CD14-positive monocyte (primary cell): ENCODE measurements at regions not wholly inside any gene's neighbourhood (a gene's known extent, or its start where the extent isn't known, plus 50 kb on each side); places are given as distances from the start of the nearest gene placed in this dataset.
A peak's percentile ranks its signal among the peaks of the same experiment; 100 is the strongest.

Experiments
- DNase-seq, 3 donors: peaks; one replicate each; pipeline ENCODE4 v3.0.0-alpha.2; 2011 to 2022
- H2AFZ ChIP-seq: 2 replicates; pipeline ENCODE4 v1.6.0; 2012; ENCODE audit warnings: mild to moderate bottlenecking, low read depth, low read length, inconsistent platforms; ENCODE audit not compliant: insufficient read depth, poor library complexity, severe bottlenecking
- H3K27ac ChIP-seq, 2 donors: 1 replicate in 1 of 2; 2 replicates in 1 of 2; pipeline ENCODE4 v1.5.1; 2012 to 2013; ENCODE audit warnings: low read length in 2 of 2, control low read depth in 1 of 2, inconsistent platforms in 1 of 2, low read depth in 1 of 2, mild to moderate bottlenecking in 1 of 2
- H3K27me3 ChIP-seq, 2 donors: one replicate each; pipeline versions ENCODE4 v1.6.0 to v1.6.1; 2011 to 2013; ENCODE audit warnings: low read length in 2 of 2; ENCODE audit not compliant: control insufficient read depth in 2 of 2, insufficient read depth in 2 of 2
- H3K36me3 ChIP-seq, 2 donors: replicated peaks in 1 of 2; 1 replicate in 1 of 2; 2 replicates in 1 of 2; pipeline versions ENCODE4 v1.5.1 to v1.6.1; 2012 to 2013; ENCODE audit warnings: low read length in 2 of 2, control low read depth in 1 of 2, inconsistent platforms in 1 of 2, mild to moderate bottlenecking in 1 of 2; ENCODE audit not compliant: insufficient read depth in 2 of 2, control insufficient read depth in 1 of 2
- H3K4me1 ChIP-seq, 2 donors: 1 replicate in 1 of 2; 2 replicates in 1 of 2; pipeline versions ENCODE4 v1.5.1 to v1.6.1; 2012 to 2013; ENCODE audit warnings: low read length in 2 of 2, control low read depth in 1 of 2, inconsistent platforms in 1 of 2, mild to moderate bottlenecking in 1 of 2, moderate library complexity in 1 of 2; ENCODE audit not compliant: insufficient read depth in 2 of 2, control insufficient read depth in 1 of 2
- H3K4me2 ChIP-seq: replicated peaks from 2 replicates; pipeline ENCODE3; 2012; ENCODE audit warnings: low read length, moderate library complexity, mild to moderate bottlenecking; ENCODE audit not compliant: poor library complexity, severe bottlenecking; ENCODE audit errors: extremely low read depth
- H3K4me3 ChIP-seq, 3 experiments: fragments of 200-600 bp in 1 of 3; sonication (generic) in 1 of 3; replicated peaks in 1 of 3; 1 replicate in 2 of 3; 2 replicates in 1 of 3; pipeline ENCODE4 v1.5.1; 2011 to 2013; ENCODE audit warnings: low read length in 3 of 3, mild to moderate bottlenecking in 3 of 3, control low read depth in 2 of 3, low read depth in 2 of 3, inconsistent platforms in 1 of 3, moderate library complexity in 1 of 3
- H3K79me2 ChIP-seq: 2 replicates; pipeline ENCODE4 v1.6.0; 2012; ENCODE audit warnings: mild to moderate bottlenecking, control low read depth, inconsistent platforms, low read length, moderate library complexity; ENCODE audit not compliant: insufficient read depth
- H3K9ac ChIP-seq: 2 replicates; pipeline ENCODE4 v1.6.0; 2017; ENCODE audit warnings: low read length, mild to moderate bottlenecking; ENCODE audit not compliant: insufficient read depth, poor library complexity, severe bottlenecking
- H3K9me3 ChIP-seq, 2 donors: replicated peaks in 1 of 2; 1 replicate in 1 of 2; 2 replicates in 1 of 2; pipeline versions ENCODE4 v1.5.1 to v1.6.1; 2012 to 2013; ENCODE audit warnings: low read length in 2 of 2, control low read depth in 1 of 2; ENCODE audit not compliant: control insufficient read depth in 1 of 2, insufficient read depth in 1 of 2
- H4K20me1 ChIP-seq: 2 replicates; pipeline ENCODE4 v1.6.0; 2012; ENCODE audit warnings: mild to moderate bottlenecking, low read length, control low read depth, moderate library complexity; ENCODE audit not compliant: insufficient read depth
- H3K27ac Mint-ChIP-seq, 7 donors: one replicate each; pipeline ENCODE4 v1.8.0; 2020; ENCODE audit warnings: mild to moderate bottlenecking in 7 of 7, mixed read lengths in 7 of 7, moderate library complexity in 6 of 7, inconsistent platforms in 2 of 7
- H3K27me3 Mint-ChIP-seq, 3 donors: one replicate each; pipeline ENCODE4 v1.8.0; 2021 to 2022; ENCODE audit warnings: low read depth in 3 of 3, mild to moderate bottlenecking in 3 of 3, mixed read lengths in 3 of 3, moderate library complexity in 3 of 3, inconsistent platforms in 1 of 3
- H3K36me3 Mint-ChIP-seq, 2 donors: one replicate each; pipeline ENCODE4 v1.8.0; 2020; ENCODE audit warnings: mixed read lengths in 2 of 2, inconsistent platforms in 1 of 2, mild to moderate bottlenecking in 1 of 2
- H3K4me1 Mint-ChIP-seq: one replicate; pipeline ENCODE4 v1.8.0; 2020; ENCODE audit warnings: mild to moderate bottlenecking, mixed read lengths
- H3K4me3 Mint-ChIP-seq, 2 donors: one replicate each; pipeline ENCODE4 v1.8.0; 2020; ENCODE audit warnings: mild to moderate bottlenecking in 2 of 2, mixed read lengths in 2 of 2, moderate library complexity in 1 of 2
- H3K9me3 Mint-ChIP-seq, 7 donors: one replicate each; pipeline ENCODE4 v1.8.0; 2020 to 2022; ENCODE audit warnings: mixed read lengths in 7 of 7, mild to moderate bottlenecking in 6 of 7, moderate library complexity in 6 of 7, inconsistent platforms in 2 of 7
- WGBS: methylation state at CpG from one replicate; pipeline ENCODE4 v1.1.5; 2013; ENCODE audit warnings: missing lambda C conversion rate; ENCODE audit not compliant: insufficient coverage; 5-methylcytosine and 5-hydroxymethylcytosine counted together
- intact Hi-C, 2 donors: fragments of 100-400 bp; cut with micrococcal nuclease; formaldehyde crosslinking; loops; one replicate each; pipeline versions ENCODE4 v1.15.0 to v1.15.1; 2023
- TF ChIP-seq, protein P1 (sequence below): fragments of 200-600 bp; IDR thresholded peaks from one replicate; pipeline ENCODE4 v1.8.0; 2022; ENCODE audit warnings: antibody characterized with exemption, mild to moderate bottlenecking

DNA sequence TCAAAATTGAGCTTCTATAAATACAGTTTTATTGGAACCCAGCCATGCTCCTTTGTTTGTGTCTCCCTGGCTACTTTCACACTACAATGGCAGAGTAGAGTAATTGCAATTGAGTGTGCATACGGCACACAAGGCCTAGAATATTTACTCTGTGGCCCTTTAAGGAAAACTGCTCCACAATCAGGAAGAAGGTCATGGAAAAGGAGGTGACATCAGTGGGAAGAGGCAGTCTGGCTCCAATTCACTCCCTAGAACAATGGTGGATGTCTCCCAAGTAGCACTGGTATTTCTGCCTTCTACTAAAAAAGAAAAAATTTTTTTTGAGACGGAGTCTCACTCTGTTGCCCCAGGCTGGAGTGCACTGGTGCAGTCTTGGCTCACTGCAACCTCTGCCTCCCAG lies 51.3 kb downstream of the KRTAP19-8 start:
- Histone ChIP-seq H3K4me2 (no peak overlapping the region), H3K9ac (no peak overlapping the region), H4K20me1 (no peaks in the 10 kb centered on the region), H3K4me1 (no peaks in the 10 kb centered on the region), H3K27ac (no peak overlapping the region), H3K27me3 (no peaks in the 10 kb centered on the region), H2AFZ (no peak overlapping the region), H3K4me3 (no peak overlapping the region), H3K79me2 (no peaks in the 10 kb centered on the region), H3K9me3 (no peaks in the 10 kb centered on the region), H3K36me3 (no peaks in the 10 kb centered on the region)
- no peaks in the 10 kb centered on the region for H3K36me3 Mint-ChIP-seq
- H3K4me3 Mint-ChIP-seq: no peak overlapping the region
- H3K27ac Mint-ChIP-seq: no peak overlapping the region
- H3K27me3 Mint-ChIP-seq: peaks cover 0 to 2% (median 1%) of the 10 kb centered on the region in 3 donors
- DNase-seq: no peak
- H3K9me3 Mint-ChIP-seq: peaks cover 0 to 7% (median 3%) of the 10 kb centered on the region in 7 donors
- intact Hi-C loops: no loop called here
- TF ChIP-seq, protein P1, sequence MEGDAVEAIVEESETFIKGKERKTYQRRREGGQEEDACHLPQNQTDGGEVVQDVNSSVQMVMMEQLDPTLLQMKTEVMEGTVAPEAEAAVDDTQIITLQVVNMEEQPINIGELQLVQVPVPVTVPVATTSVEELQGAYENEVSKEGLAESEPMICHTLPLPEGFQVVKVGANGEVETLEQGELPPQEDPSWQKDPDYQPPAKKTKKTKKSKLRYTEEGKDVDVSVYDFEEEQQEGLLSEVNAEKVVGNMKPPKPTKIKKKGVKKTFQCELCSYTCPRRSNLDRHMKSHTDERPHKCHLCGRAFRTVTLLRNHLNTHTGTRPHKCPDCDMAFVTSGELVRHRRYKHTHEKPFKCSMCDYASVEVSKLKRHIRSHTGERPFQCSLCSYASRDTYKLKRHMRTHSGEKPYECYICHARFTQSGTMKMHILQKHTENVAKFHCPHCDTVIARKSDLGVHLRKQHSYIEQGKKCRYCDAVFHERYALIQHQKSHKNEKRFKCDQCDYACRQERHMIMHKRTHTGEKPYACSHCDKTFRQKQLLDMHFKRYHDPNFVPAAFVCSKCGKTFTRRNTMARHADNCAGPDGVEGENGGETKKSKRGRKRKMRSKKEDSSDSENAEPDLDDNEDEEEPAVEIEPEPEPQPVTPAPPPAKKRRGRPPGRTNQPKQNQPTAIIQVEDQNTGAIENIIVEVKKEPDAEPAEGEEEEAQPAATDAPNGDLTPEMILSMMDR: no peak
- 83% methylated on average over 1 of the region's 2 CpGs for WGBS
- no peaks in the 10 kb centered on the region for H3K4me1 Mint-ChIP-seq

DNA sequence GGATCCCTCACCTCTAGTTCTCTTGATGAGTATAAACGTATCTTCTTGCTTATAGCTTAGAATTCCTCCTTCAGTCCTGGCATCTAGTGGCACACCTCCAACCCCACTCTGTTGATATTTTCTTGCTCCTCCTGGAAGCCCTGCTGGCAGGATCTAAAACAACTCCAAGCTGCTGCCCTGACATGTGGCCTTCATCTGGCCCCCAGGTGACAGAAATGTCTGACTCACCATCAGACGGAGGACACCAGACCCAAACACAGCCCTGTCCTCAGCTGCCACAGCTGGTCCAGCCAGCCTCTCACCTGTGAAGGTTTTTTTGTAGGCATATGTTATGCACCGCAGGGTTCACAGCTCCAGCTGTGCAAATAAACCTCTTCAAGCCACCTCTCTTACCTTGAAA lies 53.4 kb downstream of the KRTAP19-8 start:
- H3K9me3 Mint-ChIP-seq: peaks cover 0 to 5% (median 3%) of the 10 kb centered on the region in 7 donors
- H3K4me3 Mint-ChIP-seq: no peak overlapping the region
- H3K27ac Mint-ChIP-seq: peak overlapping the region in 2 of 7 donors; percentile 3 to 51
- 86% methylated on average over 1 of the region's 3 CpGs for WGBS
- peaks cover 0 to 2% (median 1%) of the 10 kb centered on the region in 3 donors for H3K27me3 Mint-ChIP-seq
- TF ChIP-seq, protein P1: no peak
- H3K27me3 ChIP-seq: no peaks in the 10 kb centered on the region
- no peak overlapping the region for H3K9ac ChIP-seq
- H3K36me3 Mint-ChIP-seq: no peaks in the 10 kb centered on the region
- no peak overlapping the region for H3K4me3 ChIP-seq
- H3K4me1 Mint-ChIP-seq: no peaks in the 10 kb centered on the region
- H3K4me2 ChIP-seq: no peak overlapping the region
- no peaks in the 10 kb centered on the region for H3K4me1 ChIP-seq
- no peaks in the 10 kb centered on the region for H3K36me3 ChIP-seq
- no peak overlapping the region for H2AFZ ChIP-seq
- intact Hi-C loops: no loop called here
- H3K27ac ChIP-seq: no peak overlapping the region
- H3K79me2 ChIP-seq: no peaks in the 10 kb centered on the region
- H4K20me1 ChIP-seq: no peaks in the 10 kb centered on the region
- DNase-seq: no peak
- H3K9me3 ChIP-seq: no peaks in the 10 kb centered on the region
